Skeletal muscle cell (primary cell): ENCODE measurements at regions not wholly inside any gene's neighbourhood (a gene's known extent, or its start where the extent isn't known, plus 50 kb on each side); places are given as distances from the start of the nearest gene placed in this dataset.

Experiments
- DNase-seq: peaks from one replicate; pipeline ENCODE4 v3.0.0-alpha.2; 2010; ENCODE audit warnings: low read depth
- H3K4me3 ChIP-seq: 2 replicates; pipeline ENCODE4 v1.5.1; 2011; ENCODE audit warnings: low read depth, mild to moderate bottlenecking, control low read depth, low read length, moderate library complexity

DNA sequence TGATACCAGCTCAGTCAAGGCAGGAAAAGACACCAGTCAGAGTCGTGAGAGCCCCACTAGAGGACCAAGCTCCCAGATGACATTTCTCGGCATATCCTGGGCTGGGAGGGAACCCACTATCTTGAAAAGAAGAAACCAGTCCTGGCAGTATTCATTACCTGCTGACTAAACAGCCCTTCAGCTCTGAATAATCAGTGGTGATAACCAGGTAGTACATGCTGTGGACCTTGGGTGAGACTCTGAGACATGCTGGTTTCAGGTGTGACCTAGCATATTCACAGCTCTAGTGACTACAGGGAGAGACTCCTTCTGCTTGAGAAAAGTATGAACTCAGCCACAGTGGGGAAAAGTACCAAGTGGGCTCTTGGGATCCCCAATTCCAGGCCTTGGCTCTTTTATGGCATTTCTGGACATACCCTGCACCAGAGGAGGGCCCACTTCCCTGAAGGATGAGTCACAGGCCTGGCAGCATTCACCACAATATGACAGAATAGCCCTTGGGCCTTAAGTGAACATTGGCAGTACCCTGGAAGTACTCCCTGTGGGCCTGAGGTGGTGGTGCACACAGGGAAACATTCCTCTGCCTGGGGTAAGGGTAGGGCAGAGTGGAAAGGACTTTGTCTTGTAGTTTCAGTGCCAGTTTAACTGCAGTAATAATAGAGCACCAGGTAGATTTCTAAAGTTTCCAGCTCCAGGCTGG, 82.6 kb upstream of the SLC38A4 start:
- H3K4me3 ChIP-seq, result no peak overlapping the region
- no peak for DNase-seq

DNA sequence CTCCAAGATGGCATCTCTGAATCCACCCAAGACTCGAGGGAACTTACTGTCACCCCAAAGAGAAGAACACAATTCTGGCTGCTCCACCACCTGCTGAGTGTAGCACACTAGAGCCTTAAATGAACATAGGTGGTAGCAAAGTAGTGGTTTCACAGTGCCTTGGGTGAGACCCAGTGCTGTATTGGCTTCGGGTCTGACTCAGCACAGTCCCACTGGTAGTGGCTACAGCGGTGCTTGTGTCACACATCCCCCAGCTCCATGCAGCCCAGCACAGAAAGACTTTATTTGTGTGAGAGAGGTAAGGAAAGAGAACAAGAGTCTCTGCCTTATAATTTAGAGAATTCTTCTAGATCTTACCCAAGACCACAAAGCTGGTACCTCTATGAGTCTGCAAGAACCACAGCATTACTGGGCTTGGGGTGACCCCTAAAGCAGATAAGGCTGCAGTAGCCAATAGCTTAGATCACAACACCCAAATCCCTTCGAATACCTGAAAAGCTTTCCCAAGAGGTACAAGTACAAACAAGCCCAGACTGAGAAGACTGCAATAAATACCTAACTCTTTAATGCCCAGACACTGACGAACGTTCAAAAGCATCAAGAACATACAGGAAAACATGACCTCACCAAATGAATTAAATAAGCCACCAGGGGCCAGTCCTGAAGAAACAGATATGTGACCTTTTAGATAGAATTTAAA, 83.3 kb upstream of the SLC38A4 start:
- no peak for DNase-seq
- no peak overlapping the region for H3K4me3 ChIP-seq

DNA sequence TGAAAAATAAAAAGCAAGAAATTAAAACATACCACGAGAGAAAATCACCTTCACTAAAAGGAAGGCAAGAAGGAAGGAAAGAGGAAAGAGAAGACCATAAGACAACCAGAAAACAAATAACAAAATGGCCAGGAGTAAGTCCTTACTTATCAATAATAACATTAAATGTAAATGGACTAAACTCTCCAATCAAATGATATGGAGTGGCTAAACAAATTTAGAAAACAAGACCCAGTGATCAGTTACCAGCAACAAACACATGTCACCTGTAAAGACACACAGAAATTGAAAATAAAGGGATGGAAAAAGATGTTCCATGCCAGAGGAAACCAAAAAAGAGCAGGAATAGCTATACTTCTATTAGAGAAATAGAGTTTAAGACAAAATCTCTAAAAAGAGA, 85.0 kb upstream of the SLC38A4 start:
- DNase-seq, result no peak
- no peak overlapping the region for H3K4me3 ChIP-seq

DNA sequence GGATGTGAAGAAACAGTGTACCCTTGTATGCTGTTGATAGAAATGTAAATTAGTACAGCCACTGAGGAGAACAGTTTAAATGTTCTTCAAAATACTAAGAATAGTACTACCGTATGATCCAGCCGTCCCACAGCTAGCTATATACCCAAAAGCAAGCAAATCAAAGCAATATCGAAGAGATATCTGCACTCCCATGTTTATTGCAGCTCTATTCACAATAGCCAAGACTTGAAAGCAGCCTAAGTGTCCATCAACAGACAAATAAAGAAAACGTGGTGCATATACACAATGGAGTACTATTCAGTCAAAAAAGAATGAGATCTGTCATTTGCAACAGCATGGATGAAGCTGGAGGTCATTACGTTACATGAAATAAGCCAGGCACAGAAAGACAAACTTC, 88.5 kb upstream of the SLC38A4 start:
- H3K4me3 ChIP-seq, result no peak overlapping the region
- no peak for DNase-seq

DNA sequence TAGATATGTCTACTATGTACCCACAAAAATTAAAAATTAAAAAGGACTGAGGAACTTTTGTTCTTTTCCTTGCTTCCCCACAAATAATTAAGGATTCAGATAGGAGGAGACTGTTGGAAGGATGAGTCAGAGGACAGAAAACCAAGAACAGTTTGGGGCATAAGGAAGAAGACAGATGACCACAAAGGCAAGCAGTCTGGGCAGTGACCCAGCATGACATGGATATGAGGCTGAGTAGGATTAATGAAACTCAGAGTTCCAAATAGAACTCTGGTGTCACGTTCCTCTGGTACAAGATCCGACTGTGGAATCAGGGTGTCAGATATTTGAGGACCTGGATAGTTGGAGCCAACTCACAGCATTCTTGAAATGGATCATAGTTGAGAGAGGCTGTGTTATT, 89.3 kb upstream of the SLC38A4 start:
- DNase-seq, result peak; percentile 90
- H3K4me3 ChIP-seq, result no peak overlapping the region

DNA sequence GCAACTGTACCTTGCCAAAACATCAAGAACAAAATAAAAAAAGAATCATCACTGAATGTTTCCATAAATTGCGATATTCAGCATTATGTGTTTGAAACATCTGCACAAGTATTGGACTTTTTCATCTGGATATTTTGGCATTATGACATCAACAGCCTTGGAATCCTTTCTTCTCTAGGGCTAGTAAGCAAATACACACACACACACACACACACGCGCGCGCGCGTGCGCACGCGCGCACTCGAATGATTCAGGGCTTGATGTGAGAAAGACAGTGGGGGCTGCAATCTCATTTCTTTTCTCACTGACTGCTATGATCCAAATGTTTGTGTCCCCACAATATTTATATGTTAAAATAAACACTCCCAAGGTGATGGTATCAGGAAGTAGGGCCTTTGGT, 90.0 kb upstream of the SLC38A4 start:
- DNase-seq, result peak; percentile 74
- no peak overlapping the region for H3K4me3 ChIP-seq

DNA sequence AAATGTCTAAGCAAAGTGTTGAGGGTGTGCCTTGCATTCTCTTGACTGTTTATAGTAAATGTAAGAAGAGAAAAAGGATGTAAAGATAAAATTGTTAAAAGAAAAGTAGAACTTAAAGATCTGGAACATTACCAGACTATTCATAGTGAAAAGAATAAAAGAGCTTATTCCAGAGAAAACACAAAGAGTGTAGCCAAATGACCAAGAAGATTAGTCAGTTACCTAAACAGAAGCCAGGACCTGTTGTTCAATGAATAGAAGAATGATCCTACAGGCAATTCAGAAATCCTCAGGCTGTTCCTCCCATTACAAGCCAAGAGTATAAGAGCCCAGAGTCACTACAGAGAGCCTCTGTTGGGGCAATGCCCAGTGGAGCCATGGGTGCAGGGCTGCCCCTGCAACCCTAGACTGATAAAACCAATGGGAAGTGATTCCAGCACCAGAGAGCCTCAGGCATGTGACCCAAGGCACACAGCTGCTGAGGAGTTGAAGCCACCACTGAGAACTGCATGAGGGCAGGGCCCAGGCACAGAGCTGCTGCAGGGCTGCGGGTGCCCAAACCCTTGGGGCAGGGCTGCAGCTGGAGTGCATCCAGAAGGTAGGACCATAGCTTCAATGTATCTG, 91.1 kb upstream of the SLC38A4 start:
- DNase-seq, result no peak
- H3K4me3 ChIP-seq, result no peak overlapping the region

DNA sequence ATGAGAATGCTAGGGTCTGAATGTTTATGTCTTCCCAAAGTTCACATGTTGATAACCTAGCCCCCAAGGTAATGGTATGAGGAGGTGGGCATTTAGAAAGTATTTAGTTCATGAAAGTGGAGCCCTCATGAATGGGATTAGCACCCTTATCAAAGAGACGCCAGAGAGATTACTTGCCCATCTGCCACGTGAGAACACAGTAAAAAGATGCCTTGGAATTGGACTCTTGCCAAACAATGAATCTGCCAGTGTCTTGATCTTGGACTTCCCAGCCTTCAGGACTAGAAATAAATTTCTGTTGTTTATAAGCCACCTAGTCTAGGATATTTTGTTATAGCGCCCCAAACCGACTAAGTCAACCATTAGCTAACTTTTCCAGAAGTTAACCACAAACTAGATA, 92.0 kb upstream of the SLC38A4 start:
- DNase-seq, result no peak
- no peak overlapping the region for H3K4me3 ChIP-seq

DNA sequence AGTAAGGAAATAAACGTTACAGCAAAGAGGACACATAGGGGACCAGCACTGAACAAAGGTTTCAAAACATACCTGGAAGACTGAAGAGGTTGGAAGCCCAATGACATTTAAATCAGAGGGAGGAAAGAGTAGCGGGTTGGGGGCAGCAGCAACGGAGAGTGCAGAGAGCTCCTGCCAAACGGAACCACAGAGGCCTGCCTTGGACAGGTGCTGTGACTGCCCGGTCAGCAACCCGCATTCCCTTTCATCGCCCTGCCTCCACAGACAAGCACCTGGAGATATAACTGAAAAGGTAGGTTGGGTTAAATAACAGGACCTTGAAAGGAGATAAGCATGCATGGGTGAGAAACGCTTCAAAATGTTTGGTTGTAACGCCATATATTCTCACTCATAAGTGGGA, 92.8 kb upstream of the SLC38A4 start:
- H3K4me3 ChIP-seq, result no peak overlapping the region
- no peak for DNase-seq

DNA sequence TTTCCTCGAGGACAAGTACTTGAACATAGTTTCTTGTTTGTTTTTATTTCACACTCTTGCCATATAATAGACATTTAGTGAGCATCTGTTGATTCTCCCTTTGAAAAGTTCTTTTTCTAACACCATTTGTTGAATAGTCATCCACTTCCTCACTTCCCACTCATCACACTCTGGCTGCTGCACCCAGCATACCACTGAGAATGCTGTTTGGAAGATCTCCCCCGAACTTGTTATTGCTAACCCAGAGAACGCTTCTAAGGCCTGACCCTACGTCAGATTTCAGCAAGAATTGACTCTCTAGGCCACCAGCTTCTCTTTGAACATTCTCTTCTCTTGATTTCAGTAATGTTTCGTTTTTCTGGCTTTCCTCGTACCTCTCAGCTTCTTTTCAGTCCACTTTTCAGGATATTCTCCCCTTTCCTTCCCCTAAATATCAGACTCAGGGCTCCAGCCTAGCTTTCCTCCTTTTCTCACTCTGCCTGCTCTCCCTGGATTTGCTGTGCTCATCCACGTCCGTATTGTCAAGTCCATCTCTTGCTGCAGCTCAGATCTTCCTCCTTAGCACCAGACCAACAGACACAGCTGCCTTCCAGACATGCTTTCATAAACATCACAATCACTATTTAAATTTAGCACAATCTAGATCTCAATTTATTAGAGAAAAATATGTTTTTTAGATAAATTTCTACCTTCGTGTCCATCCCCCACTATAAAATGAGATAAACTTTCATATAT, 94.0 kb upstream of the SLC38A4 start:
- DNase-seq, result no peak
- no peak overlapping the region for H3K4me3 ChIP-seq

DNA sequence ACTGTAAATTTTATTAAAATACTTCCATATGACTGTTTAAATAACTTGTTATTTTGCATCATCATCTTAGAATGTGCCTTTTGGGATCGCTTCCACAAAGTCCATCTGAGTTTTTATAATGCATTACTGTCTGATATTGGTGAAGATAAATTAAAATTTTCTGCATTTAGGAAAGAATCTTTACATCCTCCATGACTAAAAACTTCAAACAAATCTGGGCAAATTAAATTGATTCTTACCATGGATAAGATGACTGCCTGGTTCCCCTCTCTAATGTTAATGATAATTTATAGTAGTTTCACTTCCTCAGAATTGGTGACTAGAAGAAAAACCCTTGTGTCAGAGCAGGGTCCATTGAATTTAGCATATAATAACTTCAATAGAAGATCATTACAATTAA, 94.7 kb upstream of the SLC38A4 start:
- DNase-seq, result no peak
- H3K4me3 ChIP-seq, result no peak overlapping the region

DNA sequence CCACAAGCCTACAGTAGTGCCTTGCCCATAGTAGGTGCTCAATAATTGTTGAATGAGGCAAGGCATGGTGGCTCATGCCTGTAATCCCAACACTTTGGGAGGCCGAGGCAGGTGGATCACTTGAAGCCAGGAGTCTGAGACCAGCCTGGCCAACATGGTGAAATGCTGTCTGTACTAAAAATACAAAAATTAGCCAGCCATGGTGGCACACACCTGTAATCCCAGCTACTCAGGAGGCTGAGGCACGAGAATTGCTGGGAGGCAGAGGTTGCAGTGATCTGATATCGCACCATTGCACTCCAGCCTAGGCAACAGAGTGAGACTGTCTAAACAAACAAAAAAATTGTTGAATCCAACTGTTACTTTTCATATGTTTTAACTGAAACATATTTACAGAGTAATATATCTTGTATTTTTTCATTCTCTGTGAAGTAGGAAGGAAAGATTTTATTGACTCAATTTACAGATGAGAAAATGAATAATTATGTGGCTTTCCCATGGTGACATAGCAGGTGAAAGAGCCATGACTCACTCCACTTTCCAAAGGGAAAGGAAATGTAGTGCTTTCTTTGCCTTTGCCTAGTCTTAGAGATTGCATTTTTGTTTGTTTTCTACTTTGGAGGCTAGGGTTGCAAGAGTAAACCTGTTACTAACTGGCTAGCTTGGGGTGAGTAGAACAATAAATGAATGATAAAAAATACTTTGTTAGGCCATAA, 95.4 kb upstream of the SLC38A4 start:
- DNase-seq, result no peak
- no peak overlapping the region for H3K4me3 ChIP-seq

DNA sequence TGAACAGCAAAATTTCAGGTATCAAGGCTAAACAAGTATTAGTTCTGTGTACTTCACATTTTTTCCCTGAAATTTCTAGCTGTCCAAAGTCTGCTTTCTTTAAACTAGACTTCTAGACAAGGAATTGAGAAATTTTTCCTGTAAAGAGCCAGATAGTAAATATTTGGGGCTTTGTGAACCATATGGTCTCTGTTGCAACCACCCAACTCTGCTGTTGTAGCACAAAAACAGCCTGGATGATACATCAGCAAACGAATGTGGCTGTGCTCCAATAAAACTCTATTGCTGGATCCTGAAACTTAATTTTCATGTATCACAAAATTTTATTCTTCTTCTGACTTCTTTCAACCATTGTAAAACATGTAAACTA, 96.0 kb upstream of the SLC38A4 start:
- no peak overlapping the region for H3K4me3 ChIP-seq
- no peak for DNase-seq

DNA sequence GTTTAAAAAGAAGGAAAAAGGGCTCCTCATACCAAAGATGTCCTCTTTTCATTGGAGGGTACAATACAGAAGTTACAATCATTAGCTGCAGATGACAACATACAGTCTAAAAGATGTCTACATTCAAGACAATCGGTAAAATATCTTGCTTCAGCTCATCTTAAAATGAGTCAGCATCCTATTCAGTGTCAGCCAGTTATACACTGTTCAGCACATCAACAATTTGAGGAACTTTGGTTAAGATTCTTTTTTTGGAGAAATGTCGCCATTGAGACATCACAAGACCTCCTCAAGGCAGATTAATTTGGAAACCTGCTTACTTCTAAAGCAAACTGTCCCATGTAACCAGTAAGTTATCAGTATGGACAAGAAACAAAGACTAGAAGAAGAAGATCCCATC, 100.7 kb upstream of the SLC38A4 start:
- no peak for DNase-seq
- no peak overlapping the region for H3K4me3 ChIP-seq

DNA sequence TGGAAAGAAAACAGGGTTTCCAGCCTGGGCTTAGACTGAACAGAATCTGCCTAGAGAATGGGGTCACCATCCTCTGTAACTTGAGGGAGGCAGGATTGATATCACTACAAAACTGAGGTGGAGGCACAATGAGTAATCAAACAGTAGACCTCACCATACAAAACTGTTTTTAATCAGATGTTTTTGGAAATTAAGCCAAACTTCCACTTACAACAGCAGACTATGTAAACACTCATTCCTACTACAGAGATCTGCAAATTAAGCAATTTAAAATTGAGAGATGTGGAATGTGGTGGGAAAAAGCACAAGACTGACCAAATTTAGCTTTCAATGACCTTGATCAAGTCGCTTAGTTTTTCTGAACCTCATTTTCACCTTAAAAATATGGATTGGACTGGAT, 104.3 kb upstream of the SLC38A4 start:
- no peak overlapping the region for H3K4me3 ChIP-seq
- no peak for DNase-seq

DNA sequence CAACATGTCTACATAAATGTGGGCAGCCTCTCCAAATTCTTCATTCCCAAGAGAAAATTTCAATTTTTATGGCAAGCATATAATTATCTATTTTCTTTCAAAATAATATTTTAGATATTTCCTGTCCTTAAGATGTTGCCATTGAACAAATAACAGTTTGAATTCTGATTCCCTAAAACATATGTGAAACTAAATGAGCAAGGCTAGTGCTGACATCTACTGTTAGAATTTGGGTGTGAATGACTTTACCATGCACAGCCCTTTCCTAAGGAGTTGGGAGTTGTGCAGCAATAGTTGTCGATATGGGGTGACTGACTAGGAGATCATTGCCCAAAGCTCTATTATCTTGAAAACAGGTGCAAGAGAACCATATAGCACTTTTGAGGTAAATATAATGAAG, 108.2 kb upstream of the SLC38A4 start:
- no peak overlapping the region for H3K4me3 ChIP-seq
- peak; percentile 24 for DNase-seq

DNA sequence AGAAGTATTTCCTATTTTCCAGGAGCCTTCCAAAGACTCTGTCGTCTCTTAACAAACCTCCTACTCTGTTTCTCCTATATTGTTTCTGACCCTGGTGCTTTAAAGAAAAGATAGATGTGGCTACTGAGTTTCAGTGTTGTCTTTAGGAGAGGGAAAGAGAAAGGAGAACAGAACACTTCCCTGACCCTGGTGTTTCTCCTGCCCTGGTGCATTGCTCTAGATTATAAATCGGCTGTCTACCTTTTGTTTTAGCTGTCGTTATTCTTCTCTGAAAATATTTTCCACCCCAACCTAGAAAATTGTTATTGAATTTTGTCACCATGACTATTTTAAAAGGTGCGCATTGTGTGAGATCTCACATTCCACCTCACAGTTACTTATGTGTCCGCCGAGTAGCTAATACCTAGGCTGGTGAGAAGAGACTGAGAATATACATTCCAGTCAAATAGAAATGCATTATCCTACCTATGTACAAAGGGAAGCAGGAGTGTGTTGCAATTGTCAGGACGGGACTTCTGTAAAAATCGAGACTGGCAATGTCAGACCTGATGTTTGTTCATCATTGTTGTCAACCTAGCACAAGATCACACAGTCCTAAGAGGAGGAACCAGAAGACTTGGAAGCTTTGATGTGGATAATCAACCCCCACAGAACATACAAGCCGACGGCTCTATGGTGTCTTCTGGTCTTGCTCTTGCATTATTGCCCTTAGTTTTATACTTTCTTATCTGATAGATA, 108.7 kb upstream of the SLC38A4 start:
- no peak overlapping the region for H3K4me3 ChIP-seq
- DNase-seq, result no peak

DNA sequence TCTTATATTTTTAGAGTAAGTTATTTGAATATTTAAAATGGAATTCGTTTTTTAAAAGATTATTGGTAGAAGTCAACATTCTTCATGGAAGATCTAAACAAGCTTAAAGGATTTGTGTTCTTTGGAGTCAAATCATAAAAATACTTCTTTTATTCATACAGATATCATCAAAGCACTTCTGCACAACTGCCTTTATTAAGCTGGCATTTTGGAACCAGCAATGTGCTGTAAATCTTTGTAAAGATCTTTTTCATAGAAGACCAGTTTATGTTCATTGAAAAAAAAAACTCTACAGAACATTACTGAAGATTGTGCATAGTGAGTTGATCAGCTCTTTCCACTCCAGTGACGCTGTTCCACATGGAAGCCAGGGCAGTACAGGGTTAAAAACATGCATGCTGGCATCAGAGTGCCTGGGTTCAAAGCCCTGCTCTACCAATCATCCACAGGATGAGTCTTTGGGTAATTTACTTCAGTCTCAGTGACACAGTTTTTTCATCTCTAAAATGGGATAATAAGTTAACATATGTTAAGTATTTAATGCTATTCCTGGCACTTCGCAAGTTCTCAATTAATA, 109.6 kb upstream of the SLC38A4 start:
- no peak for DNase-seq
- no peak overlapping the region for H3K4me3 ChIP-seq

DNA sequence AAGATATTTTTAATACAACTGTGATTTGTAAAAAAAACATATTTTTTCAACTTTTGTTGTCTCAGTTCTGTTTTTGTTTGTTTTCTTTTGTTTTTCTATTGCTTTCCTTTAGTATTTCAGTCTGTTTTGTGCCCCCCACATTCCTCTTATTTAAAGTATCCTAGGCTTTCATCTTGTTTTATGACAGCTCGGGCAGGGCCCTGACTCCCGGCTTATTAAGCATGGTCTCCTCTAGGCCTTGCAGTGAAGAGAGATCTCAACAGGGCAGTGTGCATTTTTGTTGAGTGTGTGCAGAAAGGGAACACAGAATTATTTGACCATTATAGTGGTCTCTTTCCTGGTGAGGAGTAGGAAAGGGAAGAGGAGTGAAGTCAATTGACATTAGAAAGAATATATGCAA, 110.2 kb upstream of the SLC38A4 start:
- DNase-seq, result no peak
- H3K4me3 ChIP-seq, result no peak overlapping the region
